ENCODE measurements at regions not wholly inside any gene's neighbourhood (a gene's known extent, or its start where the extent isn't known, plus 50 kb on each side); places are given as distances from the start of the nearest gene placed in this dataset.

DNA sequence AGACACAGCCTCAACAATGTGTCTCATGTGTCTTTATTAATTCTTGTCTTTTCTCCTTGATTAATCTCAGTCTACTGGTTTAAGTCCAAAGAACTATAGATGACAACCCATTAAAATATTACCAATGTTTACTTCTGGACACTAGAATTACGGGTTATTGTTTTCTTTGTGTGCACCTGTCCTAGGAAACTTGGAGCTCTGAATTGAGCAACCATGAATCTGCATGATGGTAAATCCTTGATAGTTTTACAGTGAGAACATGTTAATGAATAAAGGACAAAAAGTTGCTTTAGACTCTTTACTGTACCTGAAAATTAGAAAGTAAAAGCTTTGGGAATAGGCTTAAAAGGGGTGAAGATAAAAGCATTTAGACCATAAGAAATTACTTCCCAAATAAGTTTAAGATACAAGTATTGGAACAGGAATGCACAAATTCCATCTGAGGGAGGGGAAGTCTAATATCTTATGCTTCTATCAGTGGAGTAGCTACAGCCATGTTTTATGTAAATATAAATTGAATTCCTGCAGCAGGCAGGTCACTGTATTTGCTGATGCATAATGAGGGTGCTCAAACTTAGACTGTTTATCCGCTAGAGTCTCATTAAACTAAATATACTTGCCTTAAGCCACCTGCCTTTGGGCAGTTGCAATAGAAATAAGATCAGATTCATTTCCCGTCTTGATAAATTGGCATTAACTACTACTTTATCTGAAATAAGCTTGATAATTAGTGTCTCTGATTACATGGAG, 603.7 kb upstream of the GCFC2 start:
- peak; percentile 76 for DNase-seq

- DNase-seq: no peak
These were observed 601.5 kb upstream of the GCFC2 start for GRCh38 chr2:76312236-76312635.

- DNase-seq: no peak
These were observed 601.0 kb upstream of the GCFC2 start for GRCh38 chr2:76311728-76312127.

- no peak for DNase-seq
These were observed 600.3 kb upstream of the GCFC2 start for GRCh38 chr2:76310894-76311633.

GRCh38 chr2:76307495-76307894, 596.8 kb upstream of the GCFC2 start:
- no peak for DNase-seq

DNA sequence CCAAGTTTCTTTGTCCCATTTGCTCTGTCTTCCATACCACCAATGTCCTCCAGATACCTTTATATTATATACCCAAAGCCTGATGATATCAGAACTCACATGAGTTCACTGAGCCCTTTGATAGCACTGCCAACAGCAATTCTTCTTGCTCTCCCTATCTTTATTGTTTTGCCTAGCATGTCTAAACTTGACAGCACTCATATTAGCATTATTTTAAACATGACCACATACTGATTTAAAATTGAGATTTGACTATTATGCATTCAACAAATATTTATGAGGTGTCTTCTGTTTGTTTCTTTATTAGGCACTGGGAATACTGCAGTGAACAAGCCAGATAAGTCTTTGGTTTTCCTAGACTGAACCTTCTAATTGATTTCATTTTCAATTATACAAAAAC, 587.3 kb upstream of the GCFC2 start:
- DNase-seq: no peak

- no peak for DNase-seq
These were observed 585.7 kb upstream of the GCFC2 start for GRCh38 chr2:76296438-76296837.

DNA sequence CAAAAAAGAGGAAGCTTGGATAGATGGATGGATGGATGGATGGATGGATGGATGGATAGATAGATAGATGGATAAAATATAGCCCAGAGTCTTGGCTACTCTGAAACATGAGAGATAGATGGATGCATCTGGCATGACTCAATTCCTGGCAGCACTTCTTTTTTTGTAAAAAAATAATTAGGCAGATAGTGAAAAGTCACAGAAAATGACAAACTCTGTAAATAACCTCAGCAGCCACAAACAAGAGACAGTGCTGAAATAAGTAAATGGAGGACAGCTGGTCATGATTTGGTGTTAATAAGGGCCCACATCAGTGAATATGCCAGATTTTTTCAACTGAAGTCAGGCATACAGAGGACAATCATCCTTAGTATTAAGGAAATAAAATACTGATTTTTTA, 585.0 kb upstream of the GCFC2 start:
- no peak for DNase-seq

DNA sequence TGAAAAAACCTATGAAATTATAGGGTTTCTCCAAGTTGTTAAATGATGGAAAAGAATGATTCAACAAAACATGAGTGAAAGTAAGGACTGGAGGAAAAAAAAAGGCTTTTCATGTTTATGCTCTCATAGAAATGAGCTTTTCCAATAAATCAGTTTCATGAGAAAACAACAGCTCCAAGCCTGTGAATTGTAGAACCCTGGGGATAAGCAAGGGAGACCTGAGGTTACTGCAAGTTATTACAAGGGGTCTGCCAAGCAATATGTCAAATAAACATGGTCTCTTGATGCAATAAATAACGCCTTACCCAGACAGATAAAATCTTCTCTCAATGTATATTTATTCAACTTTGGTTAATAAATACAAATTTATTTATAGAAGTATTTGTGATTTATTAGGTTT, 577.9 kb upstream of the GCFC2 start:
- DNase-seq: no peak

GRCh38 chr2:76288146-76288545, 577.4 kb upstream of the GCFC2 start:
- DNase-seq: no peak

DNA sequence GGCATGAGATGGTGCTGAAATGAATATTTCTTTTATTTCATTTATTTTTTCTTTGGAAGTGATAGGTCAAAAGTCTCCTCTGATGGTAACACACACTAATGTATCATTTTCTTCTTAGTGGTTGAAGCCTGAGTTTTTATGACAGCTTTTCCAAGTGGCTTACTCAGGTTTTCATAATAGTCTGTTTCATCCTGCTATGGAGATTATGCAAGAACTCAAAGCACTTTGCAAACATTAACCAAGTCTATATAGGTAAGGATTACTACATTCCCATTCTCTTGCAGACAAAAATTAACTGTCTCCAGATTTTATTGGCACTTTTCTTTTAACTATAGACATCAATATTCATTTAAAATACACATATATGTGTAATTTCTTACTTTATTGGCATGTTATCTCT, 572.6 kb upstream of the GCFC2 start:
- no peak for DNase-seq

GRCh38 chr2:76281156-76281841, 570.6 kb upstream of the GCFC2 start:
- DNase-seq: no peak

- DNase-seq: no peak
These were observed 570.0 kb upstream of the GCFC2 start for GRCh38 chr2:76280686-76281085.

DNA sequence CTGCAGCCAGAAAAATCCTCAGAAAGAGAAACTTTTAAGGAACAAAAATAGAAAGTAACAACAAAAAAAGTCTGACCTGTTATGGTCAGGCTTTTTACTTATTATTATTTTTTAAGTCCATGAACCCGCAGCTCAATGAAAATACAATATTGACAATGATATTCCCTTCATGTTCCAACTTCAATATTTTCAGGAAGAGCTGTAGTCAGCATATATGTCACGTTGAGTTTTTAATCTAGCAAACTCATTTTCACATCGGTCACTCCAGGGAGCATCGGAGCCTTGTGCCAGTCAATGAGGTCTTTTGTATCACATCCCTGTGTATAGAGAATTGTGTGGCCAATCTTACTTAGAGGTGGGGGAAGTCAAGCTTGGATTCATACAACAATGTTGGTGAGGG, 568.4 kb upstream of the GCFC2 start:
- no peak for DNase-seq

DNA sequence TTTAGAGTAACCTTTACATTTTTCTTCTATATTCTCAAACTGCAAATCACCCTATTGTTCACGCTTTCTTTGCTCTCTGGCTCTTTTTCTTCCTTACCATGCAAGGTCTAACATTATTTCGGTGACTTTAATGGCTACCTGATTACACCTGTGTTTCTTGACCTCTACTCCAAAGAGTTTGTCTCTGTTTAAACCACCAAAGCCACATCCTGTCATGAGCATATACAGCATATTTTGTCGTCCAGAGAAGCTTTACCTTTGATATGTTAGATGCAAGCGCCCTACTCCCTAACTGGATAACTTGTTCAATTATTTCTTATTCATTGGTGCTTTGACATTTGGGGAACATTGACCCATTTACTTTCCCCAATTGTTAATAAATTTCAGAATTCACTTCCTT, 565.1 kb upstream of the GCFC2 start:
- no peak for DNase-seq

DNA sequence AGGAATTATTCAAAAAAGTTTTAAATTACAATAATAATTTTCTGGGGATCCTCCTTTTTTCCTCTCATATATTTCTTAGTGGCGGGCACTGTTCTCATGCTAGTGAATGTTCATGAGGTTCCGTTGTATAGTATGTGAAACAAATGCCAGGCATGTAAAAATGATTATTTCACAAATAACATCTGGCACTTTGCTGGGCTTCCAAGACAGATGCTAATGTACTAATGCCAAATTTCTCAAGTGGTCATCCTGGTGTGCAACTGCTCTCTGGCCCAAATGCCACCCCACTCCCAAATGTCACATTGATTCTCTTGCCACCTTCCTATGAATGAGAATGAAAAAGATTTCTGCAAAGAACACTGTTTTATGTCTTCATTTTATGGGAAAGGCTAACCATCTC, 564.0 kb upstream of the GCFC2 start:
- no peak for DNase-seq

GRCh38 chr2:76274160-76274559, 563.4 kb upstream of the GCFC2 start:
- DNase-seq: no peak

- DNase-seq: no peak
These were observed 559.5 kb upstream of the GCFC2 start for GRCh38 chr2:76270096-76270710.

- no peak for DNase-seq
These were observed 558.3 kb upstream of the GCFC2 start for GRCh38 chr2:76268902-76269620.

DNA sequence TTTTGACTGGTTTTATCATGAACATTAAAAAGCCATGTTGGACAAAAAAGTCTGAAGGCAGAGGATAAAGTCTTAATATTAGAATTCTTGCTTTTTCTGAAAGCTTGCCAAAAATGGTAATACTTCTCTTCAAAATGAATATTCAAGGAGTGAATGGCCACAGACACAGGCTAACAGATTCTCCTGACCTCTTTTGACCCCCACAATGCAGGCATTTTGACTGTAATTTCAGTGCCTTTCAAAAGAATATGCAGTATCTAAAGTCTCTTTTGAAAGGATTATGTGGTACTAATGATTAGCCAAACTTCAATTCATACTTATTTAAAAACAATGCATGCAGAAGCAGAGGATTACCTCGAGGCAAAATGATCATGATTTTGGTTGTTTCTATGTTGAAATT, 557.8 kb upstream of the GCFC2 start:
- DNase-seq: no peak

DNA sequence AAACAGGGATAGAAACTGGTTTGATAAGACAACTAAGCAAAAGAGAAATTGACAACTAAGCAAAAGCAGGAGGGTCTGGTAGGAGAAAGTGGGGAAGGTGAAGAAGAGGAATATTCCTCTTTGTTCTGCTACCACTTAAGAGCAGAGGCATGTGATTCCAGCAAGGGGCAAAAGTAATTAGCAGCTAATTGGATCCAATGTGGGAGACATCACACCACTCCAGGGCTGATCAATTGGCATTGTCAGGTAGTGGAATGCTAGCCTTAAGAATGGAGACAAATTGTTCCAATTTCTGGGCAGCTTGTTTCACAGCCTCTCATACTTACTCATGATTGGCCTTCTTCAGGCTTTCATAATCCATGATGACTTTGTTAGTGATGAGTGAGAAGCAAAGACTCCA, 547.1 kb upstream of the GCFC2 start:
- DNase-seq: no peak

DNA sequence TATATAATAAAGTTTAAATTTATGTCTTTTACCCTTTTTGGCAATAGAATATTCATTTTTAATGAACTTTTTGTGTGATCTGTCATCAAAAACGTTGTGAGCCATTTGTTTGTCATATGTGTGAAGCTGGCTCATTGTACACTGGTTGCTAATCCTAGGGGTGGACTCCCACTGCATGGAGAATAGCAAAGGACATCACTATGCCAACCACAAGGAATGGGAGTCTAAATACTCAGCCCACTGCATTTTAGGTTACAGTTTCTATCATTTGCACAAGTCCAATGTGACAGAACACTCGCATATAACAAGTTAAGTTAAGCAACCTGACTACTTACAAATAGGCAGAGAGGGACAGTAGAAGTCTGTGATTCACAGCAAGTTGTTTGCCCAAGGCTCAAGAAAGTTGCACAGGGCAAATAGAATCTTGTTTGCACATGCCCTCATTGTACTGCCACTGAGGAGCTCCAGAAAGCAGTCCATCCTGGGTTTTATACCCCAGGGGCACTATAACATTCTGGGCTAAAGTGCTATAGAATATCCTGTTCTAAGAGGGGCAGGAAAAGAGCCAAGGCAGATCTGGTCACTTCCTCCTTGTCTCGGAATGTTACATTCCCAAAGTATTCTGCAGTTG, 545.9 kb upstream of the GCFC2 start:
- no peak for DNase-seq
